Right atrium auricular region (tissue), 2 donors: ENCODE measurements at regions not wholly inside any gene's neighbourhood (a gene's known extent, or its start where the extent isn't known, plus 50 kb on each side); places are given as distances from the start of the nearest gene placed in this dataset.

Source experiments
- DNase-seq: peaks from one replicate; pipeline ENCODE4 v3.0.0-alpha.2; 2019; ENCODE audit warnings: low spot score
- H3K27ac ChIP-seq, 2 donors: fragments of 200-600 bp; sonication (generic); 1 replicate in 1 of 2; 2 replicates in 1 of 2; pipeline ENCODE4 v1.5.1; 2016 to 2019
- H3K27me3 ChIP-seq, 2 donors: fragments of 200-600 bp; sonication (generic); one replicate each; pipeline versions ENCODE4 v1.5.1 to v1.6.0; 2017 to 2019
- H3K36me3 ChIP-seq: fragments of 200-600 bp; sonication (generic); one replicate; pipeline ENCODE4 v1.5.1; 2016
- H3K4me1 ChIP-seq, 2 donors: fragments of 200-600 bp; sonication (generic); one replicate each; pipeline versions ENCODE4 v1.5.1 to v1.6.0; 2017 to 2019
- H3K4me3 ChIP-seq, 2 donors: fragments of 200-600 bp; sonication (generic); 1 replicate in 1 of 2; 2 replicates in 1 of 2; pipeline ENCODE4 v1.5.1; 2017 to 2019; ENCODE audit warnings: mild to moderate bottlenecking in 1 of 2, moderate library complexity in 1 of 2
- H3K9me3 ChIP-seq, 2 donors: fragments of 200-600 bp; sonication (generic); one replicate each; pipeline ENCODE4 v1.5.1; 2019
- CTCF ChIP-seq, 2 donors: fragments of 200-600 bp; sonication (generic); IDR thresholded peaks; one replicate each; pipeline ENCODE4 v1.5.1; 2019; ENCODE audit warnings: antibody characterized with exemption in 2 of 2

GRCh38 chr20:12434672-12435071 is 517.0 kb downstream of the BTBD3 start:
- Histone ChIP-seq H3K27ac (no peak overlapping the region), H3K27me3 (no peaks in the 10 kb centered on the region), H3K9me3 (no peaks in the 10 kb centered on the region), H3K4me1 (no peaks in the 10 kb centered on the region), H3K36me3 (no peaks in the 10 kb centered on the region), H3K4me3 (no peak overlapping the region)
- TF ChIP-seq CTCF (IDR thresholded peaks at IDR 0.05), result no peak
- no peak for DNase-seq

GRCh38 chr20:12435268-12435667 is 517.6 kb downstream of the BTBD3 start:
- Histone ChIP-seq H3K9me3 (no peaks in the 10 kb centered on the region), H3K36me3 (no peaks in the 10 kb centered on the region), H3K27me3 (no peaks in the 10 kb centered on the region), H3K4me1 (no peaks in the 10 kb centered on the region), H3K4me3 (no peak overlapping the region), H3K27ac (no peak overlapping the region)
- TF ChIP-seq CTCF (IDR thresholded peaks at IDR 0.05), result no peak
- no peak for DNase-seq

- Histone ChIP-seq H3K9me3 (no peaks in the 10 kb centered on the region), H3K27me3 (no peaks in the 10 kb centered on the region), H3K4me1 (no peaks in the 10 kb centered on the region), H3K36me3 (no peaks in the 10 kb centered on the region), H3K27ac (no peak overlapping the region), H3K4me3 (no peak overlapping the region)
- TF ChIP-seq CTCF (IDR thresholded peaks at IDR 0.05), result no peak
- DNase-seq, result no peak
These were observed 536.0 kb downstream of the BTBD3 start for GRCh38 chr20:12453711-12454110.

- Histone ChIP-seq H3K4me3 (no peak overlapping the region), H3K9me3 (no peaks in the 10 kb centered on the region), H3K4me1 (no peaks in the 10 kb centered on the region), H3K36me3 (no peaks in the 10 kb centered on the region), H3K27ac (no peak overlapping the region), H3K27me3 (no peaks in the 10 kb centered on the region)
- DNase-seq, result no peak
- no peak for TF ChIP-seq CTCF (IDR thresholded peaks at IDR 0.05)
These were observed 537.5 kb downstream of the BTBD3 start for GRCh38 chr20:12455148-12455547.

- no peak for TF ChIP-seq CTCF (IDR thresholded peaks at IDR 0.05)
- Histone ChIP-seq H3K4me1 (no peaks in the 10 kb centered on the region), H3K36me3 (no peaks in the 10 kb centered on the region), H3K27me3 (no peaks in the 10 kb centered on the region), H3K9me3 (no peaks in the 10 kb centered on the region), H3K4me3 (no peak overlapping the region), H3K27ac (no peak overlapping the region)
- DNase-seq, result no peak
These were observed 540.5 kb downstream of the BTBD3 start for GRCh38 chr20:12458241-12458640.

GRCh38 chr20:12464036-12464435 is 544.7 kb upstream of the SPTLC3 start:
- Histone ChIP-seq H3K27ac (no peak overlapping the region), H3K36me3 (no peaks in the 10 kb centered on the region), H3K4me1 (no peaks in the 10 kb centered on the region), H3K4me3 (no peak overlapping the region), H3K27me3 (no peaks in the 10 kb centered on the region), H3K9me3 (no peaks in the 10 kb centered on the region)
- DNase-seq, result no peak
- TF ChIP-seq CTCF (IDR thresholded peaks at IDR 0.05), result no peak
